GM06990 (cell line): ENCODE measurements at regions not wholly inside any gene's neighbourhood (a gene's known extent, or its start where the extent isn't known, plus 50 kb on each side); places are given as distances from the start of the nearest gene placed in this dataset.

Source experiments
- DNase-seq: peaks from one replicate; pipeline ENCODE4 v3.0.0-alpha.2; 2011; ENCODE audit not compliant: insufficient read length; ENCODE audit errors: extremely low read depth
- H3K27me3 ChIP-seq: replicated peaks from 2 replicates; pipeline ENCODE4 v1.6.0; 2011; ENCODE audit warnings: low read length; ENCODE audit not compliant: control insufficient read depth, insufficient read depth
- H3K36me3 ChIP-seq: 2 replicates; pipeline ENCODE4 v1.5.1; 2011; ENCODE audit warnings: low read length; ENCODE audit not compliant: control insufficient read depth, insufficient read depth
- H3K4me3 ChIP-seq: replicated peaks from 2 replicates; pipeline ENCODE4 v1.5.1; 2011; ENCODE audit warnings: low read depth, mild to moderate bottlenecking, control low read depth, low read length
- TF ChIP-seq, protein P1 (sequence below): IDR thresholded peaks from 2 replicates; pipeline ENCODE4 v1.5.1; 2011; ENCODE audit warnings: low read length, control low read depth, mild to moderate bottlenecking, inconsistent platforms; ENCODE audit not compliant: insufficient read depth, poor library complexity, severe bottlenecking

DNA sequence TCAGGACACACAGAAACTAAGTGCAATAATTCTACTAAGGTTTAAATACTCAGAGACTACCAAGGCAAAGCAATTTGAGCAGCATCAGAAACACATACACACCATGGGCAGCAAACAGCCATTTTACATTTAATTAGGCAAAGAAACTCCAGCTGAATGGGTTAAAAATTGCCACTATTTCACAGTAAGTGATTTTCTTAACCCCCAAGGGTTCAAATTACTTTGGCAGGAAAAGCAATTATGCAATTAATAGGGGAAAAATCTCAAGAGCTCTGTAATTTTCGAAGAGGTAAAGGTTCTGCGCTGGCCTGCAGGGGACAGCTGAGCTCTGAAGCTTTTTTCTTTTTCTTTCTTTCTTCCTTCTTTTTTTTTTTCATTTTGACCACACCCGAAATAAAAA, 206.2 kb upstream of the RRP15 start:
- Histone ChIP-seq H3K27me3 (no peaks in the 10 kb centered on the region), H3K36me3 (no peaks in the 10 kb centered on the region), H3K4me3 (no peak overlapping the region)
- DNase-seq = no peak
- TF ChIP-seq, protein P1, sequence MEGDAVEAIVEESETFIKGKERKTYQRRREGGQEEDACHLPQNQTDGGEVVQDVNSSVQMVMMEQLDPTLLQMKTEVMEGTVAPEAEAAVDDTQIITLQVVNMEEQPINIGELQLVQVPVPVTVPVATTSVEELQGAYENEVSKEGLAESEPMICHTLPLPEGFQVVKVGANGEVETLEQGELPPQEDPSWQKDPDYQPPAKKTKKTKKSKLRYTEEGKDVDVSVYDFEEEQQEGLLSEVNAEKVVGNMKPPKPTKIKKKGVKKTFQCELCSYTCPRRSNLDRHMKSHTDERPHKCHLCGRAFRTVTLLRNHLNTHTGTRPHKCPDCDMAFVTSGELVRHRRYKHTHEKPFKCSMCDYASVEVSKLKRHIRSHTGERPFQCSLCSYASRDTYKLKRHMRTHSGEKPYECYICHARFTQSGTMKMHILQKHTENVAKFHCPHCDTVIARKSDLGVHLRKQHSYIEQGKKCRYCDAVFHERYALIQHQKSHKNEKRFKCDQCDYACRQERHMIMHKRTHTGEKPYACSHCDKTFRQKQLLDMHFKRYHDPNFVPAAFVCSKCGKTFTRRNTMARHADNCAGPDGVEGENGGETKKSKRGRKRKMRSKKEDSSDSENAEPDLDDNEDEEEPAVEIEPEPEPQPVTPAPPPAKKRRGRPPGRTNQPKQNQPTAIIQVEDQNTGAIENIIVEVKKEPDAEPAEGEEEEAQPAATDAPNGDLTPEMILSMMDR = no peak

GRCh38 chr1:218079347-218079746, 205.7 kb upstream of the RRP15 start:
- no peak overlapping the region for H3K4me3 ChIP-seq
- H3K36me3 ChIP-seq = no peaks in the 10 kb centered on the region
- DNase-seq = no peak
- no peaks in the 10 kb centered on the region for H3K27me3 ChIP-seq
- TF ChIP-seq, protein P1 = no peak

GRCh38 chr1:218079820-218080219, 205.3 kb upstream of the RRP15 start:
- TF ChIP-seq, protein P1 = no peak
- DNase-seq = no peak
- Histone ChIP-seq H3K4me3 (no peak overlapping the region), H3K27me3 (no peaks in the 10 kb centered on the region), H3K36me3 (no peaks in the 10 kb centered on the region)

- no peak overlapping the region for H3K4me3 ChIP-seq
- no peaks in the 10 kb centered on the region for H3K27me3 ChIP-seq
- TF ChIP-seq, protein P1 = no peak
- no peak for DNase-seq
- no peaks in the 10 kb centered on the region for H3K36me3 ChIP-seq
These were observed 204.2 kb upstream of the RRP15 start for GRCh38 chr1:218080863-218081262.

- Histone ChIP-seq H3K4me3 (no peak overlapping the region), H3K27me3 (no peaks in the 10 kb centered on the region), H3K36me3 (no peaks in the 10 kb centered on the region)
- TF ChIP-seq, protein P1 = no peak
- no peak for DNase-seq
These were observed 203.7 kb upstream of the RRP15 start for GRCh38 chr1:218081358-218081757.

- no peaks in the 10 kb centered on the region for H3K27me3 ChIP-seq
- H3K36me3 ChIP-seq = no peaks in the 10 kb centered on the region
- H3K4me3 ChIP-seq = no peak overlapping the region
- no peak for DNase-seq
- TF ChIP-seq, protein P1 = no peak
These were observed 194.6 kb upstream of the RRP15 start for GRCh38 chr1:218090459-218090858.
